Uterus (tissue), 2 donors: ENCODE measurements at regions not wholly inside any gene's neighbourhood (a gene's known extent, or its start where the extent isn't known, plus 50 kb on each side); places are given as distances from the start of the nearest gene placed in this dataset.

Experiments
- POLR2A ChIP-seq, 2 donors: fragments of 450-650 bp; IDR thresholded peaks; one replicate each; pipeline ENCODE4 v1.6.1; 2016; ENCODE audit warnings: antibody characterized with exemption in 2 of 2, mild to moderate bottlenecking in 1 of 2, moderate library complexity in 1 of 2
- TF ChIP-seq, protein P1 (sequence below), 4 experiments: fragments of 200-600 bp in 2 of 4; fragments of 450-650 bp in 2 of 4; sonication (generic) in 2 of 4; IDR thresholded peaks; one replicate each; pipeline ENCODE4 v1.5.1; 2016 to 2019; ENCODE audit warnings: antibody characterized with exemption in 4 of 4, mild to moderate bottlenecking in 2 of 4, moderate library complexity in 1 of 4

DNA sequence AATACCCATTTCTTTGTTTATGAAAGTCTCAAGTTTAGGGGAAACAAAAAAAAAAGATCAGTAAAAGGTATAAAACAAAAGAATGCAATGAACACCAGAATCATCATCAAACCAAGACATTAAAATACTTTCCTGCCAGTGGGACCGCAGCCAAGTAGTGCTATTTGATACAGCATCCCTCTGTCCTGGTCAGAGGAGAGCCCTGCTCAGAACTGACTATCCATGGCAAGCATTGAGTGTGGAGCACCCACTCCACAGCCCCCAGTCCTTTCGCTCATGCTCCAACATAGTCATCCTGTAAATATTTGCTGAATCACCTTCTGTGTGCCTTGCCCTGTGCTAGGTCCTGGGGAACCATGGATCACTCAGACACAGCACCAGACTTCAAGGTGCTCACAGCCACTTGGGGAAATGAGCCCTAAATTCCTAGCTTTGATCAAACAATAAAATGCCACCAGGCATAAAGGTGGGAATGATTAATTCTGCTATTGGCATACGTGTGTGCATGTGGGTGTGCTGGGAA, 213.6 kb upstream of the TBX20 start:
- no peak for TF ChIP-seq POLR2A (IDR thresholded peaks at IDR 0.05)
- TF ChIP-seq, protein P1, sequence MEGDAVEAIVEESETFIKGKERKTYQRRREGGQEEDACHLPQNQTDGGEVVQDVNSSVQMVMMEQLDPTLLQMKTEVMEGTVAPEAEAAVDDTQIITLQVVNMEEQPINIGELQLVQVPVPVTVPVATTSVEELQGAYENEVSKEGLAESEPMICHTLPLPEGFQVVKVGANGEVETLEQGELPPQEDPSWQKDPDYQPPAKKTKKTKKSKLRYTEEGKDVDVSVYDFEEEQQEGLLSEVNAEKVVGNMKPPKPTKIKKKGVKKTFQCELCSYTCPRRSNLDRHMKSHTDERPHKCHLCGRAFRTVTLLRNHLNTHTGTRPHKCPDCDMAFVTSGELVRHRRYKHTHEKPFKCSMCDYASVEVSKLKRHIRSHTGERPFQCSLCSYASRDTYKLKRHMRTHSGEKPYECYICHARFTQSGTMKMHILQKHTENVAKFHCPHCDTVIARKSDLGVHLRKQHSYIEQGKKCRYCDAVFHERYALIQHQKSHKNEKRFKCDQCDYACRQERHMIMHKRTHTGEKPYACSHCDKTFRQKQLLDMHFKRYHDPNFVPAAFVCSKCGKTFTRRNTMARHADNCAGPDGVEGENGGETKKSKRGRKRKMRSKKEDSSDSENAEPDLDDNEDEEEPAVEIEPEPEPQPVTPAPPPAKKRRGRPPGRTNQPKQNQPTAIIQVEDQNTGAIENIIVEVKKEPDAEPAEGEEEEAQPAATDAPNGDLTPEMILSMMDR (IDR thresholded peaks at IDR 0.05) = no peak
